ENCODE measurements at regions not wholly inside any gene's neighbourhood (a gene's known extent, or its start where the extent isn't known, plus 50 kb on each side); places are given as distances from the start of the nearest gene placed in this dataset.
"Not testable (repeated sequence)": the region's sequence is repeated elsewhere in the genome, so short reads cannot be mapped to it uniquely, and the experiment has no call there.

- no peak for DNase-seq
Observed at GRCh38 chr9:93900971-93901861, 53.9 kb downstream of the BARX1 start.

DNA sequence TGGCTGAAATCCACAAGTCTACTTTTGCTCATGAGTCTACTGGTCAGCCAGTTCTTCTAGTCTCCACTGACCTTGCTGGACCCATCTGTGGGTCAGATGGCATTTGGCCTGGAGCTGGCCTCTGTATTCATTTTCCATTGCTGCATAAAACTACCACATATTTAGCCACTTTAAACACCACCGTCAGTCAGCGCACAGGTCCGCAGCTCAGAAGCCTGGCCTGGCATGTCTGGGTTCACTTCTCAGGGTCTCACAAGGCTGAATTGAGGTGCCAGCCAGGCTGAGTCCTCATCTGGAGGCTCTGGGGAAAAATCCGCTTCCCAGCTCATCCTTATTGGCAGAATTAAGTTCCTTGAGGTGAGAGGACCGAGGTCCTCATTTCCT lies 54.7 kb downstream of the BARX1 start:
- no peak for DNase-seq

- DNase-seq, result no peak
Observed at GRCh38 chr9:93899609-93900435, 55.3 kb downstream of the BARX1 start.

- DNase-seq, result no peak
Observed at GRCh38 chr9:93898502-93899426, 56.4 kb downstream of the BARX1 start.

- DNase-seq, result no peak
Observed at GRCh38 chr9:93898026-93898425, 57.1 kb downstream of the BARX1 start.

GRCh38 chr9:93897075-93897970 lies 57.8 kb downstream of the BARX1 start:
- no peak for DNase-seq

DNA sequence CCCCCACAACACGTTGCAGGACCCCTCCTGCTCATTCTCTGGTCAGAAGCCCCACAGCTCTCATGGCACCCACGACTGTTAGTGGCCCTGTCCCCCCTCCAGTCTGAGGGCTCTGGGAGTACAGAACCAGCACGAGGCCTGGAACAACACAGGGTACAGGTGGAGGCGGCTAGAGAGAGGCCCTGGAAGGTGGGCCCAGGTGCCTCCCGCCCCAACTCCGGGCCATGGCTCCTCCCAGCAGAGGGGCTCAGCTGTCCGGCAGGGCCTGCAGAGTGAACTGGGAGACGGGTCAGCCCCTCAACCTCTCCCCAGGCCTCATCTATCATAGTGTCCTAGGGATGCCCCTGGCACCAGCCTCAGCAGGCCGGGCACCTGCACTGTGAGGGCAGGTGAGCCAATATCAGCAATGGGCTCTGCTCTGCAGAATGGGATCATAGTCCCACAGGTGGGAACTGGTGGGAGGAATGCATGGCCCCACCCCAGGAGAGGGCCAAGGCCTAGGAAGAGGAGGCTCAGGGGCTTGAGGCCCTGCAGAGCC lies 58.6 kb downstream of the BARX1 start:
- DNase-seq, result no peak

GRCh38 chr9:93896093-93896492 lies 59.1 kb downstream of the BARX1 start:
- no peak for DNase-seq

GRCh38 chr9:93895535-93895934 lies 59.6 kb downstream of the BARX1 start:
- DNase-seq, result no peak

GRCh38 chr9:93894691-93895079 lies 60.5 kb downstream of the BARX1 start:
- DNase-seq, result no peak

DNA sequence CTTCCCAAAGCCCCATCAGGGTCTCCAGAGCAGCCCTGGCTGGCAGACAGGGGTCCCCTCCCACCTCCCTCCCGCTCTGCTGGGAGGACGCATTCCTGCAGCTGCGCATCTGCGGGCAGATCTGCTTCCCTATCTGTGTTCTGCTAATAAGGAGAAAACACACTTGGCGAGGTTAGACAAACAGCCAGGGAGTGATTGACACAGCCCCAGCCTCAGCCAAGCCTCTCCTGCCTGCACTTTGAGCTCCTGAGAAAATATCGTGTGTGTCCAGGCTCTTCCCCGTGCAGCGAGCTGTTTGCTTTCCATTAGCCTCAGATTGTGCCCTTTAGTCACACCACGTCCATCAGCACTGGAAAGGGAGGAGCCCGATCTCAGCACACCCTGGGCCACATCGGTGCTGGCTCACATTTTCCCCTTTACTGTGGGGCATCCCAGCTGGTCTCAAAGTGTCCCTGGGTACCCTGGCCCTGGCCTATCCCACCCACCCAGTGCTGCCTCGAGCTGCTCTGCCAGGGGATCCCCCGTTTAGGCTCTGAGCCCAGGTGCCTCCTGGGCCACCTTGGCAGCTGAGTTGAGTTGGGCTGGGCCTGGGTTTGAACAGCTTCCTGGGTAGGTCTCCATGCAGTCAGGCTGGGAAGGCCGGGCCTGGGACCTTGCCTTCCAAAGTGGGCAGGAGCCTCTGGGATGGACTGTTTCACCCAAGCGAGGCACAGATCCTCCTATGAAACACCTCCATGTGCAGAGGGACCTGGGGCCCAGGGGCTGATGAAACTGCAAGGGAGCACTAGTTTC lies 61.1 kb downstream of the BARX1 start:
- DNase-seq, result no peak

DNA sequence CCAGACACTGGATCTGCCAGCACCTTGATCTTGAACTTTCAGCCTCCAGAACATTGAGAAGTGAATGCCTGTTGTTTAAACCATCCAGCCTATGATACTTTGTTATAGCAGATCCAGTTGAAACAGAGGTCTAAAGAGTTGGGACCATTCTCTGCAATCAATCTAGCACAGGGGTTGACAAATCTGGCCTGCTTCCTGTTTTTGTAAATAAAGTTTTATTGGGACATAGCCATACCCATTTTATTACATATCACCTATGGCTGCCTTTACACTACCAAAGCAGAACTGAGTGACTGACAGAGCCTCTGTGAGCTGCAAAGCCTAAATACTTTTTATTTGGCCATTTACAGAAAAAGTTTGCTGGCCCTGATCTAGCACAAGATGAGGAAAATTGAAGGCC lies 62.0 kb downstream of the BARX1 start:
- DNase-seq, result no peak

DNA sequence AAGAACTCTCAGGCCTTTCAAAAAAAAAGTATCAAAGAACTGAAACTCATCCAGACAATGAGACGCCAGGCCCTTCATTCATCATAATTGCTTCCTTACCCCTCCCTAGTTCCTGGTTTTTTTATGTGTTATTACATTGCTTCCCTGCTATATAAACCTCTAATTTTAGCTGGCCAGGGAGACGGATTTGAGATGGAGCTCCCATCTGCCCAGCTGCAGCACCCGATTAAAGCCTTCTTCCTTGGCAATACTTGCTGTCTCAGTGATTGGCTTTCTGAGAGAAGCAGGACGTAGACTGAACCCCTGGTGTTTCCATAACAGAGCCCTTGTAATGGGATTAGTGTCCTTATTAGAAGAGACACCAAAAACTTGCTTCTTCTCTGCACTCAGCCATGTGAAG lies 62.4 kb downstream of the BARX1 start:
- no peak for DNase-seq

- no peak for DNase-seq
Observed at GRCh38 chr9:93891549-93892310, 63.4 kb downstream of the BARX1 start.

DNA sequence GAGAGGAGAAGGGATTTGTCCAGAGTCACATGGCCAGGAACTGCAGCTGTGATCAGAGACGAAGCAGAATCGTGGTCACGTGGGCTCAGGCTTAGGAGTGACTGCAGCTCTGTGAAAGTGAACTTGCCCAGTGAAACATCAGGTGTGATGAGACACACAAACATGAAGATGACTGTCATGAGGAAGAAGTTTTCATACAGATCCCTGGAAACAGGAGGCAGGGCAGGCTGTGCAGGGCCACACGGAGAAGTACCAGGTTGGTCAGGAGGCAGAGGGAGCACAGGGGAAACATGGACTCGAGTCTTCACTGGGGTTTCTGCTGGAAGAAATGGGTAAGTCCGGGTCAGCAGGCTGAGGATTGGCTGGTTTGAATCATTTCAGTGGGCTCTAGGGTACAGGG lies 64.1 kb downstream of the BARX1 start:
- DNase-seq, result no peak

- no peak for DNase-seq
Observed at GRCh38 chr9:93890436-93890935, 64.7 kb downstream of the BARX1 start.

GRCh38 chr9:93886911-93887310 lies 68.2 kb downstream of the BARX1 start:
- DNase-seq, result no peak

- no peak for DNase-seq
Observed at GRCh38 chr9:93884808-93885207, 70.3 kb downstream of the BARX1 start.

DNA sequence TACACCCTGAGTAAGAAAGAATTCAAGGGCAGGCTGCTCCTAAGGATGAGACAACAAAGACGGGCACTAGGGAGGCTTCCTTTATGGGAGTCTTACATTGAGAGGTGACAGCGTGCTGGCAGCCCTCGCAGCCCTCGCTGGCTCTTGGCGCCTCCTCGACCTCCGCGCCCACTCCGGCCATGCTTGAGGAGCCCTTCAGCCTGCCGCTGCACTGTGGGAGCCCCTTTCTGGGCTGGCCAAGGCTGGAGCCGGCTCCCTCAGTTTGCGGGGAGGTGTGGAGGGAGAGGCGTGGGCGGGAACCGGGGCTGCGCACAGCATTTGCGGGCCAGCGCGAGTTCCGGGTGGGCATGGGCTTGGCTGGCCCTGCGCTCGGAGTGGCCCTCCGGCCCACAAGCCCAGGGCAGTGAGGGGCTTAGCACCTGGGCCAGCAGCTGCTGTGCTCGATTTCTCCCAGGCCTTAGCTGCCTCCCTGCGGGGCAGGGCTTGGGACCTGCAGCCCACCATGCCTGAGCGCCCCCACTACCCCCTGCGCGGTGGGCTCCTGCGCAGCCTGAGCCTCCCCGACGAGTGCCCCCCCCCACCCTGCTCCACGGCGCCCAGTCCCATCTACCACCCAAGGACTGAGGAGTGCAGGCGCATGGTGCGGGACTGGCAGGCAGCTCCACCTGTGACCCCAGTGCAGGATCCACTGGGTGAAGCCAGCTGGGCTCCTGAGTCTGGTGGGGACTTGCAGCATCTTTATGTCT lies 75.3 kb downstream of the BARX1 start:
- DNase-seq, result not testable (repeated sequence)

All from NCI-H526 treated with DMSO at 0.1 percent for 48 hours (cell line).